ENCODE measurements at regions not wholly inside any gene's neighbourhood (a gene's known extent, or its start where the extent isn't known, plus 50 kb on each side); places are given as distances from the start of the nearest gene placed in this dataset.
"Not testable (repeated sequence)": the region's sequence is repeated elsewhere in the genome, so short reads cannot be mapped to it uniquely, and the experiment has no call there.

DNA sequence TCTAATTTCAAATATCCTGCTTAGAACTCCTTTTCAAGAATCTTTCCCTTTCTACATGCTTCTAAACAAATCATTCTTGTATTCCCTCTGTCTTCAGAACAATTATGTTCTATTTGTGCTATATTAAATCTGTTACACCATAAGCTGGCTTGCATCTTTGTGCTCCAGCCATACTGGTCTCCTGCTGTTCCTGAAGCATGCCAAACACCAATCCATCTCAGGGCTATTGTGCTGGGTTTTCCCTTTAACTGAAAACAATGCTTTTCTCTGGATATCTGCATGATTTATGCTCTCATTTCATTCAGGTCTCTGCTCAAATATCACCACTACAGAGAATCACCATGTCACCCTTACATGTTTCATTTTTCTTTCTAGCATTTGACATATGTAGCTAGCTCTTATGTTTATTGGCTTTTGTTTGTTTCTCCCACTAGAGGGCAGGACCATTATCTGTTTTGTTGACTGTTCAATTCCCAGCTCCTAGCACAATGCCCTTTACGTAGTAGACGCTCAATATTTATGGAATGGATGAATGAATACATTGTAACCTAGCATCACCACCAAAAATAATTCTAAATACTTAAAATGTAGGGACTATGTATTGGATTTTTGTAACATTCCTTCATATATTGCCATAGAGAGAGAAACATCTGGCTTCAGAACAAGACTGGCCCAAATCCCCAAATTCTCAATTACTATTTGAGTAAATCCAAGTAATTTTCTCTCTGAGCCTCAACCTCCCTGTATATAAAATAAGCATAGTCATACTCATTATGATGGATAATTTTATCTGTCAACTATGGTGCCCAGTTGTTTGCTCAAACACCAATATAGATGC lies 302.0 kb upstream of the SYT1 start (continued):
- TF ChIP-seq, protein P1, sequence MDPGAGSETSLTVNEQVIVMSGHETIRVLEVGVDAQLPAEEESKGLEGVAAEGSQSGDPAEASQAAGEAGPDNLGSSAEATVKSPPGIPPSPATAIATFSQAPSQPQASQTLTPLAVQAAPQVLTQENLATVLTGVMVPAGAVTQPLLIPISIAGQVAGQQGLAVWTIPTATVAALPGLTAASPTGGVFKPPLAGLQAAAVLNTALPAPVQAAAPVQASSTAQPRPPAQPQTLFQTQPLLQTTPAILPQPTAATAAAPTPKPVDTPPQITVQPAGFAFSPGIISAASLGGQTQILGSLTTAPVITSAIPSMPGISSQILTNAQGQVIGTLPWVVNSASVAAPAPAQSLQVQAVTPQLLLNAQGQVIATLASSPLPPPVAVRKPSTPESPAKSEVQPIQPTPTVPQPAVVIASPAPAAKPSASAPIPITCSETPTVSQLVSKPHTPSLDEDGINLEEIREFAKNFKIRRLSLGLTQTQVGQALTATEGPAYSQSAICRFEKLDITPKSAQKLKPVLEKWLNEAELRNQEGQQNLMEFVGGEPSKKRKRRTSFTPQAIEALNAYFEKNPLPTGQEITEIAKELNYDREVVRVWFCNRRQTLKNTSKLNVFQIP (CRISPR knock-in tag; IDR thresholded peaks at IDR 0.05; ENCODE audit: borderline replicate concordance, low read depth): no peak
- TF ChIP-seq SNAI2 (CRISPR knock-in tag; IDR thresholded peaks at IDR 0.05): no peak
- no peak for TF ChIP-seq RARB (CRISPR knock-in tag; IDR thresholded peaks at IDR 0.05)

DNA sequence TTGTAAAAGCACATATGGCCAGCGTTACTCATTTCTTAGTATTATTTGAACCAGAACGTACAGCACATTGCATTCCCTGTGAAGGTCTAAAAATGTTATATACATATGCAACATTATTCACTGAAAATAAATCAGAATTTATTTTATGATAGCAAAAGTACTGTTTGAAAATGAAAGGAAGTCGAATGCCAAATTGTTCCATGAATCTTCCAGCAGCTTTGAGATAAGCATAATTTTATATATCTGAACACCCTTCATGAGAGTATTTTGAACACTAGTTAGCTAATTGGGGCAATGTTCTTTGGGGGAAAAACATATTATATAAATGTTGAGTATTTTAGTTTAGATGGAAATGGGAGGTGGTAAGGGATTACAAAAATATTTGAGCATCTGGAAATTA lies 300.7 kb upstream of the SYT1 start:
- TF ChIP-seq ISL1 (CRISPR knock-in tag; IDR thresholded peaks at IDR 0.05): no peak
- TF ChIP-seq PPARA (CRISPR knock-in tag; IDR thresholded peaks at IDR 0.05; ENCODE audit: borderline replicate concordance): no peak
- no peak for TF ChIP-seq ARNTL (CRISPR knock-in tag; IDR thresholded peaks at IDR 0.05; ENCODE audit: borderline replicate concordance, low read depth)
- no peak for TF ChIP-seq ZC3H10 (CRISPR knock-in tag; IDR thresholded peaks at IDR 0.05)
- TF ChIP-seq GLIS3 (CRISPR knock-in tag; IDR thresholded peaks at IDR 0.05): no peak
- ATAC-seq: no peak

- ATAC-seq: no peak
- no peak for TF ChIP-seq ZNF8 (CRISPR knock-in tag; IDR thresholded peaks at IDR 0.05)
- TF ChIP-seq PATZ1 (CRISPR knock-in tag; IDR thresholded peaks at IDR 0.05; ENCODE audit: borderline replicate concordance): no peak
Observed at GRCh38 chr12:78566456-78566855, 298.1 kb upstream of the SYT1 start.

- TF ChIP-seq GLIS3 (CRISPR knock-in tag; IDR thresholded peaks at IDR 0.05) (no peak), PPARA (CRISPR knock-in tag; IDR thresholded peaks at IDR 0.05; ENCODE audit: borderline replicate concordance) (no peak), ZNF565 (CRISPR knock-in tag; conservative IDR thresholded peaks at IDR 0.05; ENCODE audit: low read depth) (no peak)
- no peak for ATAC-seq
Observed at GRCh38 chr12:78568321-78569020, 296.1 kb upstream of the SYT1 start.

- no peak for ATAC-seq
- no peak for TF ChIP-seq OSR1 (CRISPR knock-in tag; IDR thresholded peaks at IDR 0.05)
- TF ChIP-seq TCF4 (CRISPR knock-in tag; IDR thresholded peaks at IDR 0.05; ENCODE audit: borderline replicate concordance): no peak
- TF ChIP-seq RARB (CRISPR knock-in tag; IDR thresholded peaks at IDR 0.05): no peak
- TF ChIP-seq BACH2 (CRISPR knock-in tag; IDR thresholded peaks at IDR 0.05; ENCODE audit: borderline replicate concordance): no peak
- no peak for TF ChIP-seq CSRNP3 (CRISPR knock-in tag; IDR thresholded peaks at IDR 0.05)
- TF ChIP-seq GLIS3 (CRISPR knock-in tag; IDR thresholded peaks at IDR 0.05): no peak
- TF ChIP-seq ISL1 (CRISPR knock-in tag; IDR thresholded peaks at IDR 0.05): no peak
- no peak for TF ChIP-seq ZNF8 (CRISPR knock-in tag; IDR thresholded peaks at IDR 0.05)
- TF ChIP-seq ZFP30 (CRISPR knock-in tag; IDR thresholded peaks at IDR 0.05): no peak
- no peak for TF ChIP-seq TSHZ2 (CRISPR knock-in tag; IDR thresholded peaks at IDR 0.05)
- TF ChIP-seq PATZ1 (CRISPR knock-in tag; IDR thresholded peaks at IDR 0.05; ENCODE audit: borderline replicate concordance): no peak
- TF ChIP-seq ZC3H10 (CRISPR knock-in tag; IDR thresholded peaks at IDR 0.05): no peak
Observed at GRCh38 chr12:78571953-78572352, 292.6 kb upstream of the SYT1 start.

- ATAC-seq: not testable (repeated sequence)
Observed at GRCh38 chr12:78575208-78575607, 289.4 kb upstream of the SYT1 start.

All from SK-N-SH treated with all-trans-retinoic acid at 6 μM for 48 hours (cell line).